Muscle layer of duodenum (tissue), 2 donors: ENCODE measurements at regions not wholly inside any gene's neighbourhood (a gene's known extent, or its start where the extent isn't known, plus 50 kb on each side); places are given as distances from the start of the nearest gene placed in this dataset.

Experiments used
- H3K27ac ChIP-seq: one replicate; pipeline ENCODE4 v1.7.0; 2013; ENCODE audit warnings: mild to moderate bottlenecking, low read length
- H3K27me3 ChIP-seq: one replicate; pipeline ENCODE4 v1.7.0; 2013; ENCODE audit warnings: low read depth, mild to moderate bottlenecking, control low read depth, low read length
- H3K36me3 ChIP-seq, 2 donors: one replicate each; pipeline ENCODE4 v1.7.0; 2013; ENCODE audit warnings: low read length in 2 of 2, control low read depth in 1 of 2, mild to moderate bottlenecking in 1 of 2; ENCODE audit not compliant: insufficient read depth in 2 of 2, control insufficient read depth in 1 of 2
- H3K4me1 ChIP-seq, 2 donors: one replicate each; pipeline ENCODE4 v1.7.0; 2013; ENCODE audit warnings: low read length in 2 of 2, mild to moderate bottlenecking in 2 of 2, control low read depth in 1 of 2, moderate library complexity in 1 of 2; ENCODE audit not compliant: insufficient read depth in 2 of 2, control insufficient read depth in 1 of 2
- H3K4me3 ChIP-seq, 2 donors: one replicate each; pipeline ENCODE4 v1.7.0; 2013; ENCODE audit warnings: low read length in 2 of 2, low read depth in 1 of 2, mild to moderate bottlenecking in 1 of 2
- H3K9me3 ChIP-seq, 2 donors: one replicate each; pipeline ENCODE4 v1.7.0; 2013; ENCODE audit warnings: low read length in 2 of 2, control low read depth in 1 of 2, mild to moderate bottlenecking in 1 of 2; ENCODE audit not compliant: control insufficient read depth in 1 of 2
- donor health status: healthy.

DNA sequence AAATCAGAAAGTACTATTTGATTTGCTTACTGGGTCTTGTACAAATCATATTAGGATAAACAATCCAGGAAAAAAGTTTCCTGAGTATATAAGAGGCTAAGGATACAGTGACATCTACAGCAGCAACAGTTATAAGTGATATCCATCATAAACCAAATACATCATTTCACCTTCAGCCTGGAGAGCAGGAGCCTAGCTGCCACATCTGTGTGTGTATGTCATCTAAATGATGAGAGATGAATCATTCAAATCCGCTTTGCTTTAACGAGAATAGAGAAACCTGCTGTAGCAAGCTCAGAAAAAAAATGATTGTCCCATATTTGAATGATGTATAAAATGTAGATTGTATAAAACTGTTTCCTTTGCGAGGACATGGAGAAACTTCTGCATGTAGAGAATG lies 841.4 kb downstream of the SI start:
- Histone ChIP-seq H3K4me1 (no peaks in the 10 kb centered on the region), H3K4me3 (no peak overlapping the region), H3K27ac (no peak overlapping the region), H3K36me3 (no peaks in the 10 kb centered on the region), H3K27me3 (no peaks in the 10 kb centered on the region), H3K9me3 (no peaks in the 10 kb centered on the region)

DNA sequence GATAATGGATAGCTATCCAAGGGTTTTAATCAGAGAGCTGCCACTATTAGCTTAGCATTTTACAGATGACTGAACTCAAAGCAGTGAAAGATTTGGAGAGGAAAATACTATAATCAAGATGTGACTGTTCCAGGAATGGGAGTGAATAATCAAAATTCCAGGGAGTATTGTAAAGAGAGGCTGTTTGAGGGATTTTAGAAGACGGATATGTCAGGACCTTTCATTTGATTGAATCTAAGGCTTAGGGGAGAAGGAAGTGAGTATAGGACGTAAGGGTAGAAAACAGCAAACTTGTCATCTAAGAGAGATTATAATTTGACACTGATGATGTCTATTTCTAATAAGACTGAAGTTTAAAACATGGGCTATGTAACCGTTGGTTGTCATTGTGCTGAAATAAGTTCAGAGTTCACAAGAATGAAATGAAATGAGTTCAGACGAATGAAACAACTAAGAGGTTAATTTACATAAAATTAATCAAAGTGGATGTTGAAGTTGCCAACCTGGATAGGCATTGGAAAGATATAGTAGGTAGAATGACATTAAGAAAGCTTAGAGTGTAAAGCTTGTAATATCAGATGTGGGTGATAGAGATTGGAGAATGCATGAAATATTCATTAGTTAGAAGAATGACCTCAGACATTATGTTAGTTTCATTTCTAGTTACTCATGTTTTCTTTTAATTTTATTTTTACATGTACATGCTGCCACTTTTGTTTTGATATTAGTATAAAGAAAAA lies 842.8 kb downstream of the SI start:
- H3K36me3 ChIP-seq: no peaks in the 10 kb centered on the region
- no peaks in the 10 kb centered on the region for H3K9me3 ChIP-seq
- H3K4me1 ChIP-seq: no peaks in the 10 kb centered on the region
- no peak overlapping the region for H3K4me3 ChIP-seq
- H3K27ac ChIP-seq: no peak overlapping the region
- H3K27me3 ChIP-seq: no peaks in the 10 kb centered on the region

DNA sequence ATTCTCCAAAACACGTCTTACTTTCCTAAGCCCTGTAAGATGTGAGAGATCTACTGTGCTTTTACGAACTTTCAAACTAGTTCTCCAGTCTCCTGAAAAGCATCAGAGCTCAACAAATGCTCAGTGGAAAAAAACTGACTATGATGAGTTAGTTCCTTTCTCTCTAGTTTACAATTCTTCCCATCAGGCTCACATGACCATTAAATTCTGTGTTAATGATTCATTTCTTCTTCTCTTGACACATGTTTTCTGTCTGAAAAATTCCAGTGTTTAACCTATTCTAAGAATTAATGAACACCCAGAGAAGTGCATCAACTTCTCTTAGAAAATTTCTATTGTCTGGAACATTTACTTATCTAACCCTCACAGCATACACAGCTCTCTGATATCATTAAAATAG lies 844.3 kb downstream of the SI start:
- no peaks in the 10 kb centered on the region for H3K9me3 ChIP-seq

DNA sequence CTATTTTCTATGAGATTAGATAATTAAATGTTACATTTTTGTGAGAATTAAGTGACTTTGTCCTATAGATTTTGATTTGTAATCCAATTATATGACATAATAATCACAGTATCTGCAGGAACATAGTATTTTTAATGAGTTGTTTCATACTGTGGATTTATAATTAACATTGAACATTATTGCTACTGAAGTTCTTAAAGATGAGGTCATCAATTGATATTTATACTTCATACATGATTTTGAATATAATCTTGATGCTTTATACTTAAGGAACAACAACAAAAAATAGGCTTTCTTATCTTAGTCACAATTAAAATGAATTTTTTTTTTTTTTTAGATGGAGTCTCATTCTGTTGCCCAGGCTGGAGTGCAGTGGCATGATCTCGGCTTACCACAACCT lies 846.6 kb downstream of the SI start:
- Histone ChIP-seq H3K27ac (no peak overlapping the region), H3K4me3 (no peak overlapping the region), H3K27me3 (no peaks in the 10 kb centered on the region)

More for the DNA sequence above, 844.3 kb downstream of the SI start:
- Histone ChIP-seq H3K4me3 (no peak overlapping the region), H3K27ac (no peak overlapping the region), H3K4me1 (no peaks in the 10 kb centered on the region), H3K36me3 (no peaks in the 10 kb centered on the region), H3K27me3 (no peaks in the 10 kb centered on the region)

DNA sequence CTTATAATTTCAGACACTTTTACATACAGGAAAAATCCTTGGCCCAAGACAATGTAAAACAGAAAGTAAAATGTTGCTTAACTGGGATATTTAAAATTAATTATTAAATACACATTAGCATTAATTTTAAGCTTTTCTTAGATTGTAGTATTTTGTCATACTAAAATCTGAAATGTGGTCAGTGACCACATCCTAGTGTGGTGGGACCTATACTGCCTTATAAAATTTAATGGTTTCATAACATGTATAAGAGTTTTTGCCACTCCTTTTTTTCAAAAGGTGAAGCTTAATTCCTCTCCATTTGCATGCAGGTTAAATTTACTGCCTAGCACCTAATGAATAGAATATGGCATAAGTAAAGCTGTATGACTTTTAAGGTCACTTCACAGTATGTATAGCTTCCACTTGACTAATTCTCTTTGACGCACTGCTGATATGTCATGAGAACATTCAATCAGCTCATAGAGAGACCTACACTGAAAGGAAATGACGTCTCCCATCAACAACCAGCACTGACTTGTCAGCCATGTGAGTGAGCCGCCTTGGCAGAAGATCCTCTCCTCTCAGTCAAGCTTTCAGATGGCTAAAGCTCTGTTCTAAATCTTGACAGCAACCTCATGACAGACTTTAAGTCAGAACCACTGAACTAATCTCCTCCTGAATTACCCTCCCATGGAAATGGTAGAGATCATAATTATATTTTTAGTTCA lies 847.8 kb downstream of the SI start:
- H3K27me3 ChIP-seq: no peaks in the 10 kb centered on the region
- H3K9me3 ChIP-seq: no peaks in the 10 kb centered on the region
- no peak overlapping the region for H3K4me3 ChIP-seq
- no peak overlapping the region for H3K27ac ChIP-seq
- H3K4me1 ChIP-seq: no peaks in the 10 kb centered on the region
- no peaks in the 10 kb centered on the region for H3K36me3 ChIP-seq

More for the DNA sequence above, 846.6 kb downstream of the SI start:
- Histone ChIP-seq H3K9me3 (no peaks in the 10 kb centered on the region), H3K4me1 (no peaks in the 10 kb centered on the region), H3K36me3 (no peaks in the 10 kb centered on the region)

DNA sequence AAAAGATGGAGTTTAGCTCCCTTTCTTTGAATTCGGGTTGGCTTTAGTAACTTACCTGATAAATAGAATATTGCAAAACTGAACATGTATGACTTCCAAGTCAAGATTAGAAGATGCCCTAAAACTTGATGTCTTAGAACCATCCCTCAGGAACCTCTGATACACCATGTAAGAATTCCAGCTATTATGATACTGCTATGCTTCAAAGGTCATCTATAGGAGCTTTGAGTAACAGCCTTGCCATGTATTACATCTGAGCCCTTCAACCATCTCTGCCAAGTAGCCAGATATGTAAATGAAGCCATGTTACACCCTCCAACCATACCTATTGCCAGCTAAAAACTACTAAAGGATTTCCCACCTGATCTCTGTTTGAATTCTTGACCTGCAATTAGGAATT lies 854.2 kb downstream of the SI start:
- Histone ChIP-seq H3K4me1 (no peaks in the 10 kb centered on the region), H3K36me3 (no peaks in the 10 kb centered on the region), H3K27me3 (no peaks in the 10 kb centered on the region), H3K27ac (no peak overlapping the region), H3K4me3 (no peak overlapping the region), H3K9me3 (peaks cover 0 to 2% of the 10 kb centered on the region in 2 donors)

DNA sequence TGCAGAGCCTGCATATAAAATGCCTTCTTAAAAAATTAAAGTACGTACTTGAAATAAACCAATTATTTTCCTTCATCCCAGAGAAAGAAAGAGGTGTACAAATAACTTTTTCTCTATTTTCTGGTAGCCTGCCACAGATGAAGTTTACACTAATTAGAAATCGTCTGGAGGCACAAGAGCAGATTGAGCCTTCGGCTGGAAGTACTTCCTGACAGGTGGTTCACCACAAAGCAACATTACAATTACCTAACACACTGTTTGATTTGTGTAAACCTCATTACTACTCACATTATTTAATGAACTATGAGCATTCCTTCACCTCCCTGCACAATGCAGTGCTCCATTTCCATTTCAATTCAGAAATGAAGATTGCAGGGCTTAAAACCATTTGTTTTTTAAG lies 856.1 kb downstream of the SI start:
- Histone ChIP-seq H3K27ac (no peak overlapping the region), H3K4me3 (no peak overlapping the region), H3K36me3 (no peaks in the 10 kb centered on the region), H3K9me3 (peaks cover 0 to 3% of the 10 kb centered on the region in 2 donors), H3K4me1 (no peaks in the 10 kb centered on the region), H3K27me3 (no peaks in the 10 kb centered on the region)

DNA sequence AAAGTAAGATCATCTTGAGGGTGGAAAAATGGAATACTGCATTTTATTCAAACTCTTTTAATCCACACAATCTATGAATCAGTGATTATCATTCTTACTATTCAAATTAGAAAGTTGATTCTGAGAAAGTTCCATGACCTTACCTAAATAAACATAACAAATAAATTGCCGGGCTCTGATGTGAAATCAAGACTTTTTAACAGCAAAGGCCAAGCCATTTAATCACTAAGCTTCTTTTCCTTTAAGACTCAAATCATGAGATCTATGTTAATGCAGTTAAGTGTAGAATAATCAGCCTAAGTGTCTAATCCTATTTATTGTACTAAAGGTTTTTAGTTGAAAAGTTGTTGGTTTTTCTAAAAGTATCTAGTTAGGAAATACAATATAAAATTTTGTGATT lies 857.0 kb downstream of the SI start:
- no peaks in the 10 kb centered on the region for H3K4me1 ChIP-seq
- no peaks in the 10 kb centered on the region for H3K27me3 ChIP-seq
- no peak overlapping the region for H3K27ac ChIP-seq
- peaks cover 0 to 3% of the 10 kb centered on the region in 2 donors for H3K9me3 ChIP-seq
- no peaks in the 10 kb centered on the region for H3K36me3 ChIP-seq
- no peak overlapping the region for H3K4me3 ChIP-seq

DNA sequence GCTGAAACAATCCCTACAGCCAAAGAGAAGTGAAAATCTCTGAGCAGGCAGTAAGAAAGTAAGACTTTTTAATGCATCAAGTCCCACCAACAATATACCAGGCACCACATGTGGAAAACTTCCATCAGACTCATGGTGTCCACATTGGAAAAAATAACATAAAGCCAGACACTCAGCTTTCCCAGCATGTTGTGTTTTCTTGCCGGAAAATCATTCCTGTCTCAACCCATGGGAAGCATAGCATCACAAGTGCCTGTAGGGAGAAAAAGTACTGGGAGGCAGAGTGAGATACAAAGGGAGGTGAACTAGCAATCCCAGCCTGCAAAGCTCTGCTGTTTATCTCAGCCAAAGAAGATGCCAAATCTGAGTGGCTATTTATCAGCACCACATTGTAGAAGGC lies 868.9 kb downstream of the SI start:
- no peaks in the 10 kb centered on the region for H3K36me3 ChIP-seq
- no peaks in the 10 kb centered on the region for H3K27me3 ChIP-seq
- no peak overlapping the region for H3K4me3 ChIP-seq
- no peak overlapping the region for H3K27ac ChIP-seq
- H3K4me1 ChIP-seq: no peaks in the 10 kb centered on the region
- H3K9me3 ChIP-seq: no peaks in the 10 kb centered on the region

DNA sequence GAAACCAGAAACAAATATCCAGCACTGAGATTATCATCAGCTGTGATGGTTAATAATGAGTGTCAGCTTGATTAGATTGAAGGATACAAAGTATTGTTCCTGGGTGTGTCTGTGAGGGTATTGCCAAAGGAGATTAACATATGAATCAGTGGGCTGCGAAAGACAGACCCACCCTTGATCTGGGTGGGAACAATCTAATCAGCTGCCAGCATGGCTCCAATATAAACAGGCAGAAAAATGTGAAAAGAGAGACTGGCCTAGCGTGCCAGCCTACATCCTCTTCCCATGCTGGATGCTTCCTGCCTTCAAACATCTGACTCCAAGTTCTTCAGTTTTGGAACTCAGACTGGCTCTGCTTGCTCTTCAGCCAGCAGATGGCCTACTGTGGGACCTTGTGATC lies 869.5 kb downstream of the SI start:
- H3K9me3 ChIP-seq: no peaks in the 10 kb centered on the region
- no peaks in the 10 kb centered on the region for H3K27me3 ChIP-seq
- H3K4me1 ChIP-seq: no peaks in the 10 kb centered on the region
- no peak overlapping the region for H3K27ac ChIP-seq
- H3K36me3 ChIP-seq: no peaks in the 10 kb centered on the region
- no peak overlapping the region for H3K4me3 ChIP-seq

DNA sequence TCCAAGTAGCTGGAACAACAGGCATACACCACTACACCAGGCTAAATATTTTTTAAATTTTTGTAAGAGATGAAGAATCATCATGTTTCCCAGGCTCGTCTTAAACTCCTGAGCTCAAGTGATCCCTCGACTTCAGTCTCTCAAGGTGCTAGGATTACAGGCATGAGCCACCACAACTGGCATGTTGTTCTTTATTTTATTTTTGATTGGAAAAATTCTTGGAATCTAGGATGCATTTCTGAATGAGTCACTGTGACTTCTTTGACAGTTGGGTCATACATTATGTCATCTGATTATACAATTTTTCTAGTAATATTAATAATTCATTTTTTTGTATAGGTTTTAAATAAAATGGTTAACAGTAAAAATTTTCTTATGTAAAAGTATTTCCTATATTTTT lies 870.2 kb downstream of the SI start:
- Histone ChIP-seq H3K36me3 (no peaks in the 10 kb centered on the region), H3K4me1 (no peaks in the 10 kb centered on the region), H3K9me3 (no peaks in the 10 kb centered on the region), H3K4me3 (no peak overlapping the region), H3K27me3 (no peaks in the 10 kb centered on the region), H3K27ac (no peak overlapping the region)
